G401.6 (cell line): ENCODE measurements at regions not wholly inside any gene's neighbourhood (a gene's known extent, or its start where the extent isn't known, plus 50 kb on each side); places are given as distances from the start of the nearest gene placed in this dataset.
A peak's percentile ranks its signal among the peaks of the same experiment; 100 is the strongest.

Experiments used
- FAIRE-seq: peaks from 2 replicates; lab custom pipeline; 2012; peaks lifted over from hg19 to GRCh38; lab: Jason Lieb, UNC

- no peak for FAIRE-seq
Observed at GRCh38 chr7:110156511-110156910, 934.4 kb upstream of the LRRN3 start.

DNA sequence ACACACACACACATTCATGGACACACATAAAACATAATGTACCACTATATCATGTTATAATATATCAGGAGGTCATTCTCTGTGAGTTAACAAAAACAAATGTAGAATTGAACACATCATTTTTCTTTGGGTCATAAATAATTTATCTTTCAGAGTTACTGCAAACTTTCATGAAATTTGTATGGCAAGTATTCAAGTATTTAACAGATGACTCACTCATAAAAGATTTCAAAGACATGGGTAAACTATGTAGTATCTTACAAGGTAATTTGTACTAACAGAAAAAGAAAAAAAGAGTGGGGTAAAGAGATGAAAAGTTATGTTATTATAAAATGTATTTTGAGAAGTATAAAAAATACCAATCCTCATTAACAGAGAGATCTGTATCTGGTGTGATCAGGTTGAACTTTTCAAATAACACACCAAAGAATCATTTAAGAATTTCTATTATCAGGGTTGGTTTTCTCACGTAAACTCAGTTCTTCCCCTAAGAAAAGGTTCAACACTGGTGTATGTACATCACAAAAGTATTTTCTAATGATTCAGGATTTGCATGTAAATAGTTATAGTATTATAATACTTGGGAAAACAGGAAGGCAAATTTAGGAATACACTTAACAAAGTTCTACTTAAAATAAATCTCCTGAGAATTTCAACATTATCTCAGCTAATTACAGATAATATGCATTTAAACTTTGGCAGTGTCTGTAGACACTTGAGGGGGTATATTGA is 933.1 kb upstream of the LRRN3 start:
- no peak for FAIRE-seq

- no peak for FAIRE-seq
Observed at GRCh38 chr7:110168010-110168409, 922.9 kb upstream of the LRRN3 start.

- FAIRE-seq, result no peak
Observed at GRCh38 chr7:110170841-110171240, 920.1 kb upstream of the LRRN3 start.

- FAIRE-seq, result no peak
Observed at GRCh38 chr7:110177463-110177862, 913.5 kb upstream of the LRRN3 start.

DNA sequence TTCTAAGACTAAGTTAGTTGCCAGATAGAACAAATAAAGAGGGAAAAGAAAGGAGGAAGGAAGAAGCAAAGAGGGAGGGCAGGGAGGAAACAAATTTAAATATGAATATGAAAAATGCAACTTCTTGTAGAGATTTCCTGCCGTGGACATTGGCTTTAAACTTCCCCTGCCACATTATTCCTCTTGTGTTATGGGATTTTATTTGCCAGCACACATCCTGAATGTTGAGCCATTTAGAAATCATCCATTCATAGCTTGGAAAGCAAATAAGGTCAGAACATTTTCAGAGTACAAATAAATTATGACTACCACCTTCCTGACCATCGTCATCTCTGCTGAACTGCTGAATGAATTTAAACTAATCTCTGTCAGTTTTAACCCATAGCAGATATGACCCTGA is 911.9 kb upstream of the LRRN3 start:
- FAIRE-seq, result no peak

DNA sequence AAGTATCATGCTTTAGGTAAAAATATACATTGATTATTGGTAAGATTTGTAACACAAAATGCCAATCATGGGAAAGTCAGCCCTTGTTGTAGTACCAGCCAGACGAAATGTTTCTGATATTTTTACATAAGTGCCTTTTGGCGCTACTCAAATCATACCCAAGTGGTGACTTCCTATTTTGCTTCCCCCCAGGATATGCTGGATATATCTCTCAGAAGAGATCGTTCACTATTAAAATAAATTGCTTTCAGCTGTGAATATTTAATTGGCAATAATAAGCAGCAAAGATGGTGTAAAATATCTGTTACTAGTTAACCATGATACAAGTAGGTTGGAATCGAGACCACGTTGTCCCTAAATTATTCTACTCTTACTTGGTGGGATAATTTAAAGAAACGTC is 909.2 kb upstream of the LRRN3 start:
- FAIRE-seq, result no peak

- no peak for FAIRE-seq
Observed at GRCh38 chr7:110186334-110186733, 904.6 kb upstream of the LRRN3 start.

- no peak for FAIRE-seq
Observed at GRCh38 chr7:110187877-110188554, 902.9 kb upstream of the LRRN3 start.

GRCh38 chr7:110204527-110204926 is 886.4 kb upstream of the LRRN3 start:
- no peak for FAIRE-seq

DNA sequence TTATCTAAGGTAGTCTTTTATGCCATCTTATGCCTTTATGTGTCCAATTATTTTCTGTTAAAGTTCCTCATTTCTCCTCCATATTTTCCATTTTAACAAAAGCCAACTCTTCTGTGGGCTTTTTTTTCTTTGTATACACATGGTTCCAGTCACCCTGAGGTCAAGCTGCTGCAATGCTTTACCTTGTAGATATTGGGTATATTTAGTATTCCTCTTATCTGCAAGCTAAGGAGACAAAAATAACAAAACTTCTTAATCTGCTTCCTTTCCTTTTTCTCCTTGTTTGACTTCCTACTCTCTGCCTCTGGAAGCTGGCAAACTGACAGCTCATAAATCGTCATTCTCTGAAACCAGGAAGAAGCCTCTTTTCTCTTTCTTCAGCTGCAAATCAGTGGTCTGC is 885.0 kb upstream of the LRRN3 start:
- FAIRE-seq, result no peak

DNA sequence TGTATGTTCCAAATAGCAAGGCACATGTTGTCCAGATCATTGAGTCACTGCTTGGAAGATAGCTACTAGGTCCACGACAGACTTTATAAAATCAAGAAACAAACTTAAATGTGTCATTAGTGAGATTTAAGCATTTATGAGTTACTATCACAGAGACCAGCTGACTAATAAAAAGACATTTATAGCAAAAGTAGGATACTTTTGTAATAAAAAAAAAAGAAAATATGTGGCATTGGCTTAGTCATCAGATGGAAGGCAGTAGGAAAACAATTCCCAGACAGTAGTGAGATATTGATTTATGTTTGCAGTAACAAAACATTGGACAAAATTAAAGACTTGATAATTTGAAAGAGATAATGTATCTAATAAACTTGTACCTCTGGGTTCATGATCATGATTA is 881.0 kb upstream of the LRRN3 start:
- FAIRE-seq, result no peak

DNA sequence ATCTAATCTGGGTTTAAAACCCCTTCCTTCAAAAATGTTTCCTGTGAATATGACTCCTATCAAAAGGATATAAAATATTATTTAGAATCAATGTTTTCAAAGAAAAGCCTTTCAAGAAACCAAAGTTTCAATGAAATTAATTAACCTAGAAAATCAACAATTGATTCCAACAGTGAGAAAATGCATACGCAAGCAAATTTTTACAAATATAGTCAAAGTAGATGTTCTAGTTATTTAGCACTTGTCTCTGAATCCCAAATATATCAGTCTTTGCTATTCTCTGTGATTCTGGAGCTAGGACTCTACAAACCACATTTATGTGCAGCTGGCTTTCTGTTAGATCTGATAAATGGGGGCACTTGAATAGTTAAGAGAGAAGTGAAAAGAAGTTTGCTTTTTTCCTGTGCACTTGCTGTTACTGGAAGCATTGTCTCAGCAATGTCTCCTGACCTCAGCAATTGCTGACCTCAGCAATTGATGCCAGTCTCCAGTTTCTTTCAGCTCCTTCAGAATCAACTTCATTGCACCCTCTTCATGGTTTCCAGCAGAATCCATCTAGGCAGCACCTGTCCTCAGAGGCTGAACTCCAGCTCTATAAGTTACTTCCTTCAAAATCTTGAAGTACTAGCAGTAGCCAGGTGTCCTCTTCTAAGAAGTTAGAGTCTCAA is 879.9 kb upstream of the LRRN3 start:
- FAIRE-seq, result no peak

- FAIRE-seq, result no peak
Observed at GRCh38 chr7:110224643-110225042, 866.3 kb upstream of the LRRN3 start.

DNA sequence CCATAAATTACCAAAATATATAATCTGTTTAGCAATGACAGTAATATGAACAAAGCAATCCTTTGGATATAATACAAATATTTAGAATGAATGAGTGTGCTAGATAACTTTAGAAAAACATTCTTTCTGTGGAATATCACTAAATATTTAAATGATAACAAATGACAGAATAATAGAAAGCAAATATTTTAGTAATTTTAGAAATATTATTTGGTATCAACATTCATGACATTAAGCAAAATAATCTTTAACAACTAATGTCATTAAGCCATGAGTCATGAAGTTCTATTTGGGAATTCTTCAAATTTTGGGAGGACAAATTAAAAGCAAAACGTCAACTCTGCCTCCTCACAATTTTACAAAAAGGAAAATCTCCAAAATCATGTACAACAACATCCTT is 844.8 kb upstream of the LRRN3 start:
- FAIRE-seq, result peak; percentile 15

- no peak for FAIRE-seq
Observed at GRCh38 chr7:110253093-110253492, 837.8 kb upstream of the LRRN3 start.

DNA sequence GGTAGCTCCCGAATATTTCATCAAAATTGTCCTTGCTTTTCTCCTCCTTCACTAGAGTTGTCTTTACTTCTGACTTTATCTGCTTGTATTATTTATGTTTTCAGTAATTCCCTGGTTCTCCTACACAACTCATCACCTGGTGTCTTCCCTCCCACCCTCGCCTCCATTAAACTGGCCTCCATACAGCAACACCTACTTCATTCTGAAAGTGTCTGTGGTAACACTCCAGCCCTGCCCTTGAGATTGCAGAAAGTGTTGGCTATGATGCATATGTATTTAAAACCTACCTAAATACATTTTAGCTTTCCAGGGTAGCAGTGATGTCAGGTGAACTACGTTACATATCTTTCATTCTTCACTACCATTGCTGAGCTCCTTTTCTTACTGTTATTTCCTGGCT is 833.3 kb upstream of the LRRN3 start:
- no peak for FAIRE-seq

GRCh38 chr7:110262251-110262650 is 828.7 kb upstream of the LRRN3 start:
- FAIRE-seq, result no peak

DNA sequence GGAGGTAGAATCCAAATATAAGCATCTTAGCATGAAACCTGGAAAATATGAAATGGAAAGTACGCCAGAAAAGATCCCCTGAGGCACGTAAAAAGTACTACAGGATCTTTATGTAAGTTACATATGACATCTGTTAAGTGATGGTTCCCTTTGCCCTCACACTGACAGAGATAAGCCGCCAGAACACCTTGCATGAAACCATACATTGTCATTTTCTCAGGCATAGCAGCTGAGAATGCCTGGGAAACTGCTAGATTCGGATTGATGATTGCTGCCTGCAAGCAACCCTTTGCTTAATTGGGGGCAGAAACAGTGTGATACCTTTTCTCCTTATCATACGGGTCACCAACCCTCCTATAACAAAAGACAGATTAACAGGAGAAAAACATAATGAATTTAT is 826.6 kb upstream of the LRRN3 start:
- FAIRE-seq, result no peak

DNA sequence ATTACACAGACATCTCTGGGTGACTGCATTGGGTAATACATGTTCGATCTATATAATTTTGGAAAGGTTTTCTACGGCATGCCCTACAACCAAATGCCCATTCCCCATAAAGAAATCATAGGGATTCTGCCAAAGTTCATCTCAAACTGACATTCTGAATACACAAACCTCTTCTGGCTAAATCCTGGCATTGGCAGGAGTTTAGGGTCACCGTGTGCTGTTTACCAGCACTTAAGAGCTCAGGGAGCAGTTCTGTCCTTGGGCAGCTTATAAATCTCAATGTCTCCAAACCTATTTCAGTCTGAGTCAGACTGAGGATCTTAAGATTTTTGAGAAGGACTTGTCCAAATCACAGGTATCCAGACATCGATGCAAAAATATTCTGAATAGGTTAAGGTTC is 809.6 kb upstream of the LRRN3 start:
- FAIRE-seq, result no peak

- no peak for FAIRE-seq
Observed at GRCh38 chr7:110283056-110283455, 807.9 kb upstream of the LRRN3 start.

DNA sequence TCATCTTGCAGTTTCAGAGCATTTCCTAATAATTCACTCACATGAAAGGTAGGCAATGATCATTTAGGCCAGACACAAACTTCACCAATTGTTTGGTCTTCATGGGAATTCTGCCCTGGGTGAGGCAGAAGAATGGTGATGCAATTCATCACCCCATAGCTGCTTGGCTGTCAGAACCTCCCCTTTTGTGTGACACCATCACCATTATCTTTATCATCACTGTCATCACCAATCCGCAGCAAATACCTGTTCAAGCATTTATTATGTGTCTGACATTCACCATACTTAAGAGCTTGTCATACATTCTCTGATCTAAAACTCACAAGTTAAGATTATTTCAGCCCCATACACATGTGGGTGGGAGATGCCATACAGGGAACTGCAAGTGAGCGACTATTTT is 799.5 kb upstream of the LRRN3 start:
- no peak for FAIRE-seq

DNA sequence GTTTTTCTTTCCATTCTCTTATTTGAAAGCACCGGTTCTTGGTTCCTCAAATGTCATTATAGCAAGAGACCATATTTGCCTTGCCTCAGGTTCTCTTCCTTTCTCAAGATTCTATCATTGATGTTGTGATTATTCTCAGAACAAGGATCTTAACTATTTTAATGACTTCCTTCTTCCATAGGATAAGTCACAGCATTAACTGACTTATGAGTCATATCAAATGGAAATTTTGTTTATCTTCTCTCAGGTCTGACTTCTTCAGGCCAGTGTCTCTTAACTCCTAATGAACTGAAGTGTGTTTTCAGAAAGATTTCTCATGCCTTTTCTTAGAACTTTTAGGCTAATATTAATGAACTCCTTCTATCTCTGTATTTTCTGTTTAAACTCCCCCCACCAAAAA is 794.6 kb upstream of the LRRN3 start:
- FAIRE-seq, result no peak

GRCh38 chr7:110307776-110308175 is 783.2 kb upstream of the LRRN3 start:
- FAIRE-seq, result no peak
